HG03565 (cell line): ENCODE measurements at regions not wholly inside any gene's neighbourhood (a gene's known extent, or its start where the extent isn't known, plus 50 kb on each side); places are given as distances from the start of the nearest gene placed in this dataset.

Experiments used
- ATAC-seq: cut with Tn5 transposase; IDR thresholded peaks from one replicate; pipeline ENCODE4 v1.9.1; 2021; ENCODE audit warnings: mild to moderate bottlenecking, moderate library complexity; ENCODE audit not compliant: unreplicated experiment

DNA sequence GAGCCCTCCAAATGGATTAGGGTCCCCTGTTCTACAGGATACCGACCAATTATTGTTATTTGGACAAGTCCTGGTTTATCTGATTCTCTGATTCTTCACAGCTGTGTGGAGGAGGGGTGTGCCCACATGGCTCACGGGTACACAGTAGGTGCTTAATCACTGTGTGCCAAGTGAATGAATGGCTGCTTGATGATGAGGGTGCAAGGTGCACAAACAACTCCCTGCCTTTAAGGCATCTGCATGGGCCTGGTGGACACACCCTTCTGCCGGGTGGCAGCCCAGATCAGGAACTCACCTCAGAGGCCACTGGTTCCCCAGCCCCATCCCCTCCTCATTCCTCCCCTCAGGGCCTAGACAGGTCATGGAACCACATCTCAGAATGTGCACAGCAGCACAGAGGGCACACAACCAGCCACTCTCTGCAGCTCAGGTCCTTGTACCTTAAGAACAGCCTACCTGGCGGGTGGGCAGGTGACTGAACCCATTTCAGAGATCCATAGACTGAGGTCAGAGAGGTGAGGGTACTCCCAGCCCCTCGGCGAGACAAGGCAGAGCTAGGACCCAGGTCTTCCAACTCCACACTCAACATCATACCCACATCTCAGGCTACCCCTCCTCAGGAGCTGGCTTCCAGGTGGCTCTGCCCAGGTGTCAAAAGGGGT lies 50.3 kb downstream of the SHANK2 start:
- ATAC-seq = no peak

DNA sequence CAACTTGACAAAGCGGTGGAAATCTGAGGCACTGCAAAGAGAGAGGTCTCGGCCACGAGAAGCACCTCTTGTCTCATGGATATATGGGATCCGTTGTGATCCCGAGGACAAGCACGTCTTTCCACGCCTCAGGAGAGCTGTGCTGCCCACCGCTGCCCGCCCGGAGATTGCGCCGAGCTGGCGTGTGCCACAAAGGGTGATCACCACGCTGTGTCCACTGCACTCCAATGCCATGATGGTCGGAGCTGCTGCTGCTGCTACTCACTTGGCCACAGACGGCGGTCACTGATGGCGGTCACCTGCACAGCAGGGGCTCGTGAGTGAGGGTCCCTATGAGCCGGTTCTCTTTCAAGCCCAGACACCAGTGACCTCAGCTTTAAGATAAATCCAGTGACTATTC lies 51.1 kb downstream of the SHANK2 start:
- no peak for ATAC-seq

DNA sequence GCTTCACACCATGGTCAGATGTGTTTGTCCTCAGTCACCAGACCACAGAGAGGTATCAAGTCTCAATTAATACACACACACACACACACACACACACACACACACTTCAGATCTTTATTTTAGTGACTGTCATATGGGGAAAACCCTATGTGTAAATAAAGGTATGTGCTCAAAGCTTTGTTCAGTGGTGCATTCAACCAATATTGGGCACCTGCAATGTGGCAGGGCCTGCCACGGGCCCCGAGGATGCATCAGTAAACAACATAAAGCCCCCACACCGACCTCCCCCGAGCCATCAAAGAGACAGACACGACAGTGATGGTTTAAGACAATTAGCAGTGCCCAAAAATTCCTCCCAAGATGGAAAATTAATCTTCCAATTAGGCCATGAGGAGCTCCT lies 51.6 kb downstream of the SHANK2 start:
- ATAC-seq = no peak

DNA sequence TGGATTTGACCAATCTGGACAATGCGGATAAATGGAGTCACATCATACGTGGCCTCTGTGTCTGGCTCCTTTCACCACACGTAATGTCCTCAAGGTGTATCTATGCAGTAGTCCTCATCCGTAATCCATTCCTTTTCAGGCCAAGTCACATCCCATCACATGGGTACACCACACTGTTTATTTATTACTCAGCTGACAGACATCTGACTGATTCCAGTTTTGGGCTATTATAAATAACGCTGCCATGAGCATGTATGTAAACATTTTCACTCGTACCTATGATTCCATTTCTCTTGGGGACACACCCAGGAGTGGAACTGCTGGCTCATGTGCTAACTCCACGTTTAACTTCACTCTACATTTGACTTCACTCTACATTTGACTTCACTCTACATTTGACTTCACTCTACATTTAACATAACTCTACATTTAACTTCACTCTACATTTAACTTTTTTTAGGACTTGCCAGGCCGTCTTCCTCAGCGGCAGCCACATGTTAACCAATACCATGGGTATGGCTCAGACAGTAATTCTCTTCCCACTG lies 52.1 kb downstream of the SHANK2 start:
- ATAC-seq = no peak

GRCh38 chr11:71199226-71199820 lies 53.1 kb downstream of the SHANK2 start:
- ATAC-seq = no peak

DNA sequence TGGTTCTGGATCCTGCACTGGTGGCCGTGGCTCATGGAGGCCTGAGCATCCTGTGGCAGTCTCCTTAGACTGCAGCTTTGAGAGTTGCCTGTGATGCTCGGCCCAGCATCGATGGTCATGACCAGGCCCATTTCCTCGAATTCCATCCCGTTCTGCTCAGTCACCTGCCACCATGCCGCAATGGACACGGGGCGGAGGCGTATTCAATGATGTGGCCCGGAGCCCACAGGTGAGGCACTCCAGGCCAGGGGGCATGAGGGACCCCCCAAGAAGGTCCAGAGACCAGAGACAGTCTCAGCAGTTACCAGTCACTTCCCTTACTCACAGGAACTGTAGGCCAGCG lies 53.6 kb downstream of the SHANK2 start:
- no peak for ATAC-seq

GRCh38 chr11:71198141-71198822 lies 54.1 kb downstream of the SHANK2 start:
- ATAC-seq = no peak

DNA sequence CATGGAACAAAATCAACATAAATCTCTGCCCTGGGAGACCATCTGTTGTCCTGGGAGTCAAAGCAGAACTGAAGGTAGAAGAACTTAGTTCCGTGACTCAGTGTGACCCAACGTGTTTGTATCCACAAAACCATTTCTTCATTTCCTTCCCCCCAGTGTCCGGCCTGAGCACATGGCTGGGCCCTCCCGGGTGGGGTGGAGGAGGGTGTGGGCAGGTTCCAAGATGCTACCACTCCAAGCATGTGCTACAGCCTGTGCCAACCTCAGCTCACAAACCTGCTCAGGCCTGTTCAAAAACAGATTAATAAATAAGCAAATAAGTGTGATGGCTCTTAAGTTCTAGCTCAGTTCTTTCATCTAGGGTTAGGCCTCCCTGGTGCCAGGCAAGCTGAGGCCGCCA lies 55.3 kb downstream of the SHANK2 start:
- ATAC-seq = no peak

GRCh38 chr11:71194710-71195109 lies 57.7 kb downstream of the SHANK2 start:
- no peak for ATAC-seq

- no peak for ATAC-seq
Observed at GRCh38 chr11:71193431-71193830, 58.9 kb downstream of the SHANK2 start.

DNA sequence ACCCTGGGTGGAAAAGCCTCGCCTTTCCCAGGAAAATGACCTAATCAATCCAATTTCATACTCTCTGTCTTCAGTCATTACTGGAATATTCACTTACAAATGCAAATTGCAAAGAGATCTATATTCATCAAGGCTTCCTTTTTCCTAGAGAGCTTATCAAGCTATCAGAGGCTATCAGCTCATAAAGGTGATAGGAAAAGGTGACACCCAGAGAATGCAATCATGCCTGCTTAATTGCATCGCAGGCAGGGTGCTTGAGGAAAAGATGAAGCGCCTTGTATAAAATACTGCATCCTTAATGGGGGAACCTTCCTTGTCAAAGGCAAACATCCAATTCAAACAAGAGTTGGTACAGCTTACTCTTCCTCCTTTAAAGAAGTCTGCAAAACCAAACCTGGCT lies 59.7 kb downstream of the SHANK2 start:
- ATAC-seq = no peak

GRCh38 chr11:71191201-71191600 lies 61.2 kb downstream of the SHANK2 start:
- no peak for ATAC-seq

GRCh38 chr11:71190551-71190950 lies 61.8 kb downstream of the SHANK2 start:
- ATAC-seq = no peak

DNA sequence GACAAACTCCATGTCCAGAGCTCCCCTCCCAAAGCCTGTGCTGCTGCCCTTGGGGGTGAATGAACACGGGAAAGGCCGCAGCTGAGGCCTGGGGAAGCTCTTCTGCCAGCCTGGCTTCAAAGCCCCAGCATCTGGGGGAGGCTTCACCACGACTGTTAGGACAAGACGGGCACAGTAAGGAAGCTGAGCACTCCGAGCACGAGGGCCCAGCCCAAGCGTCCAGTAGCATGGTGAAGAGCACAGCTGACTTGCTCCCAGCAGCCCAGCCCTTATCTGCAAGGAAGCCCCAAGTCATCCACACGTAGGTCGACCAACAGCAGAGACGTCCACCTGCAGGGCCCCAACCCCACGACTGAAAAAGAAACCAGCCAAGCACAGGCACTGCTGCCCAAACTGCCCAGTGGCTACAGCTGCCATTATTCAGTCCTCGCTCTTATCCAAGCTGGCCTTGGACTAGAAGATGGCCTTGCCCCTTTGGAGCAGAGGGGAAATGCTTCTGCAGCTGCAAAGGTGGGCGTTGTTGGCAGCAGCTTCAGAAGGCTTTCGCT lies 62.5 kb downstream of the SHANK2 start:
- no peak for ATAC-seq

- no peak for ATAC-seq
Observed at GRCh38 chr11:71188886-71189767, 63.2 kb downstream of the SHANK2 start.

GRCh38 chr11:71188073-71188472 lies 64.3 kb downstream of the SHANK2 start:
- no peak for ATAC-seq

DNA sequence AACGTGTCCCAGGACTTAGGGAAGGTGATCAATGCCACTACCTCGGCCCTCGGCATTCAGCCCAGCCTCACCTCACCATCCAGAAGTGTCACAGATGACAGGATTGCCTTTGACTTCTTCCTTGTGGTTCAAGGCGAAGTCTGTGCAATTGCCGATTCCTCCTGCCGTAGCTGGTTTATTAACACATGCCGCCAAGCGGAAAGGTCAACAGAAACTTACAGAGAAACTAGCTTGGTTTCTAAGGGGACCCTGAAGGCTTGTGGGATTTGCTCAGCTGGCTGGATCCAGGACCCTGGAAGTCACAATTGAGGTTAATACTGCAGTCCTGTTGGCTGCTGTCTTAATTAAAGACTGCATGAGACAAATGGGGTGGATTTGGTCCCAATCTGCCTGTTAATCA lies 65.6 kb downstream of the SHANK2 start:
- ATAC-seq = no peak

GRCh38 chr11:71185411-71185810 lies 67.0 kb downstream of the SHANK2 start:
- no peak for ATAC-seq

DNA sequence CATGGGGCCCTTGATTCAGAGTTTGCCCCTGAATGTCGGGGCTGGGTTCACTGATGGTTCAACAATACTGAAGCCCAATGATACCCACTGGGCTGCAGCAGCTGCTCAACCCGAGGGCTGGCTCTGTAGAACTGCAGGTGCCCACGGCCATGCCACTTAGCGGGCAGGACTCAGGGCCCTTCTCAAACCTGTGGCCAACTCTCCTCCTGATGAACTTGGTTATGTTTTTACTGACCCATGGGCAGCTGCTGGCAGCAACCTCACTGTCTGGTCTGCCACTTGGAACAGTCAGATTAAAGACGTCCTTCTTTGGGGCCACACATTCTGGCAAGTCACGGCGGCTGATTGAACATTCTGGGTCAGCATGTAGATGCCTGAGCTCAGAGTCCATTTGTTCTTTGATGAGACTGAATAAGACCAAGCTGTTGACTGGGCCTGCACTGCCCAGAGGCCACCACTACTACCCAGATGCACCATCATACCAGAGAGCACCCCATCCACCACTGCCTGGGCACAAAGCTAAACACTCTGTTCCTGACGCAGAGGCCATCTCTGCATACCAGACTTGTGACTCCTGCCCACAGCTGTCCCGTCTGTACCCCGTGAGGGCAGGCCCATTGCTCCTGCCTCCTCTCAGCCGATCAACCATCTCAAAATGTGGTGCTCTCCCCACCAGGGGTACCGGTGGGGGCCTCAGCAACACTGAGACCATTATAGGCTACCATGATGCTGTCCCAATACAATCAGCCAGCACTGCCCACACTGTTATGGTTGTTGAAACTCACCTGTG lies 67.8 kb downstream of the SHANK2 start:
- no peak for ATAC-seq

DNA sequence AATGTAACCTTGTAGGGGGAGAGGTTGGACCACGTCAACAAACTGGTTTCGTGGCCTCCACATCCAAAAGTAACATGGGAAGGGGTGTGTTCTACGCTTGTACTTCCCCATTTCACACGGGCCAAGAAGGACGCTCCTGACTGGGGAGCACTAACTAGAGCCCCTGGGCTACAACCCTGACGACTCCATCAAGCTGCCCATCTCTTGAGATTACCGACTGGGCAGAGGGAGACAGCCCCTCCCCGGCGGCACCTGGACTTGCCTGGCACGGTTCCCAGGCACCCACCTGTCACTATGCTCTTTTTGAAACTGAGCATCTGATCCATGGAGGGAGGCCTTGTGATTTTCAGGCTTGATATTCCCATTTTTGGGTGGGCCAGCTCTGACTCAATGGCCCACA lies 68.5 kb downstream of the SHANK2 start:
- no peak for ATAC-seq
